Ectodermal cell (in vitro differentiated cells): ENCODE measurements at regions not wholly inside any gene's neighbourhood (a gene's known extent, or its start where the extent isn't known, plus 50 kb on each side); places are given as distances from the start of the nearest gene placed in this dataset.
"Not testable (repeated sequence)": the region's sequence is repeated elsewhere in the genome, so short reads cannot be mapped to it uniquely, and the experiment has no call there.

Source experiments
- H3K27ac ChIP-seq: 2 replicates; pipeline ENCODE4 v1.7.0; 2013; ENCODE audit warnings: mild to moderate bottlenecking, low read depth, low read length; ENCODE audit not compliant: insufficient read depth, poor library complexity, severe bottlenecking
- H3K27me3 ChIP-seq: 2 replicates; pipeline ENCODE4 v1.7.0; 2013; ENCODE audit warnings: mild to moderate bottlenecking, low read length; ENCODE audit not compliant: insufficient read depth, control insufficient read depth, poor library complexity, severe bottlenecking
- H3K36me3 ChIP-seq: one replicate; pipeline ENCODE4 v1.7.0; 2013; ENCODE audit warnings: low read length; ENCODE audit not compliant: control insufficient read depth, insufficient read depth
- H3K4me1 ChIP-seq: one replicate; pipeline ENCODE4 v1.7.0; 2013; ENCODE audit warnings: low read length; ENCODE audit not compliant: control insufficient read depth, insufficient read depth
- H3K4me3 ChIP-seq: 2 replicates; pipeline ENCODE4 v1.7.0; 2013; ENCODE audit warnings: low read depth, low read length, control low read depth; ENCODE audit not compliant: insufficient read depth
- H3K9me3 ChIP-seq: 2 replicates; pipeline ENCODE4 v1.7.0; 2013; ENCODE audit warnings: mild to moderate bottlenecking, low read length, moderate library complexity; ENCODE audit not compliant: control insufficient read depth
- WGBS, 2 experiments: methylation state at CpG; one replicate each; pipeline ENCODE4 v1.1.7; 2013; ENCODE audit warnings: missing lambda C conversion rate in 2 of 2; 5-methylcytosine and 5-hydroxymethylcytosine counted together

DNA sequence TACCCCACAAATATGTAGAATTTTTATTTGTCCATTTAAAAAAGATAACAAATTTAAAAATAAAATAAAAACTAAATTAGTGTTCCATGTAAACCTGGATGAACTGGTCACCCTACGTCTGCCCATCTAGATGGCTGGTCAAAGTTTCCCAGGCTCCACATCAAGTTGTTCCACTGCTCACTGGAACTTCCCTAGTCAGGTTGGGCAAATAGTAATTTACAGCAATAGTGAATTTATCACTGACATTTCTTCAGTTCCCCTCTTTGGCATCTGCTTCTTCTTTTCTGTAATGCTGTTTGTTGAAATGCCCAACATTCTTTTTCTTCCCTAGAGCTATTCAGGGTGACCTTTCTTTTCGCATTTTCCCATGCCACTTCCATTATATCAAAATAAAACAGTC, 272.7 kb upstream of the BTG1 start:
- Histone ChIP-seq H3K4me1 (no peaks in the 10 kb centered on the region), H3K27ac (no peak overlapping the region), H3K4me3 (no peak overlapping the region), H3K9me3 (no peaks in the 10 kb centered on the region), H3K27me3 (no peaks in the 10 kb centered on the region), H3K36me3 (no peaks in the 10 kb centered on the region)
- WGBS, 2 experiments = 93 to 98% methylated on average over 2 of the region's 2 CpGs

GRCh38 chr12:92417373-92417772, 271.7 kb upstream of the BTG1 start:
- Histone ChIP-seq H3K27ac (no peak overlapping the region), H3K36me3 (no peaks in the 10 kb centered on the region), H3K9me3 (no peaks in the 10 kb centered on the region), H3K4me3 (no peak overlapping the region), H3K4me1 (no peaks in the 10 kb centered on the region), H3K27me3 (no peaks in the 10 kb centered on the region)
- WGBS, 2 experiments = 96% methylated on average over 2 of the region's 2 CpGs

GRCh38 chr12:92416385-92416812, 270.8 kb upstream of the BTG1 start:
- Histone ChIP-seq H3K27ac (no peak overlapping the region), H3K4me3 (no peak overlapping the region), H3K9me3 (no peaks in the 10 kb centered on the region), H3K27me3 (no peaks in the 10 kb centered on the region), H3K4me1 (no peaks in the 10 kb centered on the region), H3K36me3 (no peaks in the 10 kb centered on the region)
- 93 to 100% methylated on average over 3 to 4 of the region's 4 CpGs for WGBS, 2 experiments

- no peaks in the 10 kb centered on the region for H3K4me1 ChIP-seq
- no peaks in the 10 kb centered on the region for H3K27me3 ChIP-seq
- no peak overlapping the region for H3K27ac ChIP-seq
- WGBS, 2 experiments = 93 to 94% methylated on average over 5 of the region's 5 CpGs
- H3K4me3 ChIP-seq = no peak overlapping the region
- no peaks in the 10 kb centered on the region for H3K9me3 ChIP-seq
- no peaks in the 10 kb centered on the region for H3K36me3 ChIP-seq
These were observed 268.8 kb upstream of the BTG1 start for GRCh38 chr12:92414170-92415070.

- 94 to 96% methylated on average over 3 of the region's 3 CpGs for WGBS, 2 experiments
- no peaks in the 10 kb centered on the region for H3K36me3 ChIP-seq
- H3K4me3 ChIP-seq = no peak overlapping the region
- H3K27ac ChIP-seq = no peak overlapping the region
- no peaks in the 10 kb centered on the region for H3K4me1 ChIP-seq
- no peaks in the 10 kb centered on the region for H3K27me3 ChIP-seq
- no peaks in the 10 kb centered on the region for H3K9me3 ChIP-seq
These were observed 267.6 kb upstream of the BTG1 start for GRCh38 chr12:92413286-92413685.

- no peak overlapping the region for H3K4me3 ChIP-seq
- no peaks in the 10 kb centered on the region for H3K36me3 ChIP-seq
- H3K4me1 ChIP-seq = no peaks in the 10 kb centered on the region
- no peaks in the 10 kb centered on the region for H3K27me3 ChIP-seq
- no peak overlapping the region for H3K27ac ChIP-seq
- H3K9me3 ChIP-seq = no peaks in the 10 kb centered on the region
These were observed 267.2 kb upstream of the BTG1 start for GRCh38 chr12:92412856-92413255.

- no peaks in the 10 kb centered on the region for H3K9me3 ChIP-seq
- no peaks in the 10 kb centered on the region for H3K27me3 ChIP-seq
- no peak overlapping the region for H3K4me3 ChIP-seq
- 87% methylated on average over 2 of the region's 2 CpGs for WGBS, 2 experiments
- H3K36me3 ChIP-seq = no peaks in the 10 kb centered on the region
- H3K4me1 ChIP-seq = no peaks in the 10 kb centered on the region
- H3K27ac ChIP-seq = no peak overlapping the region
These were observed 266.0 kb upstream of the BTG1 start for GRCh38 chr12:92411687-92412086.

- no peaks in the 10 kb centered on the region for H3K27me3 ChIP-seq
- no peaks in the 10 kb centered on the region for H3K36me3 ChIP-seq
- no peaks in the 10 kb centered on the region for H3K4me1 ChIP-seq
- no peak overlapping the region for H3K4me3 ChIP-seq
- H3K9me3 ChIP-seq = no peaks in the 10 kb centered on the region
- no peak overlapping the region for H3K27ac ChIP-seq
These were observed 262.6 kb upstream of the BTG1 start for GRCh38 chr12:92408072-92408900.

DNA sequence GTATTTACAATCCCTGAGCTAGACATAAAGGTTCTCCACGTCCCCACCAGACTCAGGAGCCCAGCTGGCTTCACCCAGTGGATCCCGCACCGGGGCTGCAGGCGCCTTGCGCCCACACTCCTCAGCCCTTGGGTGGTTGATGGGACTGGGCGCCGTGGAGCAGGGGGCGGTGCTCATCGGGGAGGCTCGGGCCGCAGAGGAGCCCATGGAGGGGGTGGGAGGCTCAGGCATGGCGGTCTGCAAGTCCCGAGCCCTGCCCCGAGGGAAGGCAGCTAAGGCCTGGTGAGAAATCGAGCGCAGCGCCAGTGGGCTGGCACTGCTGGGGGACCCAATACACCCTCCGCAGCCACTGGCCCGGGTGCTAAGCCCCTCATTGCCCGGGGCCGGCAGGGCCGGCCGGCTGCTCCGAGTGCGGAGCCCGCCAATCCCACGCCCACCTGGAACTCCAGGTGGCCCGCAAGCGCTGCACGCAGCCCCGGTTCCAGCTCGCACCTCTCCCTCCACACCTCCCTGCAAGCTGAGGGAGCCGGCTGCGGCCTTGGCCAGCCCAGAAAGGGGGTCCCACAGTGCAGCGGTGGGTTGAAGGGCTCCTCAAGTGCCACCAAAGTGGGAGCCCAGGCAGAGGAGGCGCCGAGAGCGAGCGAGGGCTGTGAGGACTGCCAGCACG, 260.9 kb upstream of the BTG1 start:
- not testable (repeated sequence) for H3K36me3 ChIP-seq, H3K27ac ChIP-seq, H3K9me3 ChIP-seq, H3K4me1 ChIP-seq, H3K4me3 ChIP-seq, H3K27me3 ChIP-seq
- WGBS, 2 experiments = 95% methylated on average over 39 to 40 of the region's 40 CpGs

GRCh38 chr12:92405801-92406251, 260.2 kb upstream of the BTG1 start:
- H3K9me3 ChIP-seq, H3K4me1 ChIP-seq, H3K4me3 ChIP-seq, H3K36me3 ChIP-seq, H3K27me3 ChIP-seq, H3K27ac ChIP-seq: not testable (repeated sequence)
- WGBS, 2 experiments = 95 to 96% methylated on average over 16 of the region's 16 CpGs
